IMR-90 (cell line): ENCODE measurements at regions not wholly inside any gene's neighbourhood (a gene's known extent, or its start where the extent isn't known, plus 50 kb on each side); places are given as distances from the start of the nearest gene placed in this dataset.

Experiments used
- ATAC-seq: fragments of 200-7000 bp; cut with Tn5 transposase; 2 replicates; pipeline ENCODE4 v1.9.1; 2020; ENCODE audit warnings: low read depth, mild to moderate bottlenecking, moderate library complexity
- BruUV-seq: library from RNA; stranded (reverse); fragments of 400-500 nt; replicated peaks from 2 replicates; lab custom pipeline; 2021; lab: Mats Ljungman, UMichigan
- CTCF ChIA-PET: fragments of 300-600 bp; formaldehyde crosslinking; extraction: SDS; loops from one replicate; lab custom pipeline; 2021; ENCODE audit warnings: antibody characterized with exemption; lab: Yijun Ruan, JAX
- POLR2A ChIA-PET: fragments of 300-600 bp; sonication (Branson Sonifier 250); formaldehyde crosslinking; loops from one replicate; lab custom pipeline; 2022; ENCODE audit warnings: antibody characterized with exemption; ENCODE audit not compliant: unreplicated experiment; lab: Charles Lee
- DNase-seq: peaks from one replicate; pipeline ENCODE4 v3.0.0; 2013
- H2AFZ ChIP-seq: replicated peaks from 2 replicates; pipeline ENCODE3; 2013; ENCODE audit warnings: low read length, mild to moderate bottlenecking; ENCODE audit not compliant: poor library complexity
- H2AK5ac ChIP-seq: 2 replicates; pipeline ENCODE4 v1.6.1; 2013; ENCODE audit warnings: low read depth, low read length, inconsistent platforms
- H2AK9ac ChIP-seq: replicated peaks from 2 replicates; pipeline ENCODE3; 2013; ENCODE audit warnings: mild to moderate bottlenecking, low read depth, low read length, moderate library complexity; ENCODE audit not compliant: poor library complexity
- H2BK120ac ChIP-seq: 2 replicates; pipeline ENCODE4 v1.6.1; 2013; ENCODE audit warnings: low read depth, low read length, inconsistent platforms
- H2BK15ac ChIP-seq: 3 replicates; pipeline ENCODE4 v1.6.1; 2013; ENCODE audit warnings: low read depth, low read length, inconsistent platforms
- H2BK20ac ChIP-seq: 2 replicates; pipeline ENCODE4 v1.6.1; 2013; ENCODE audit warnings: low read depth, mild to moderate bottlenecking, inconsistent platforms, low read length, moderate library complexity
- H2BK5ac ChIP-seq: 2 replicates; pipeline ENCODE4 v1.6.1; 2013; ENCODE audit warnings: mild to moderate bottlenecking, low read depth, low read length, inconsistent platforms; ENCODE audit not compliant: poor library complexity, severe bottlenecking
- H3K14ac ChIP-seq: replicated peaks from 2 replicates; pipeline ENCODE4 v1.6.1; 2013; ENCODE audit warnings: low read depth, low read length, inconsistent platforms
- H3K18ac ChIP-seq: 2 replicates; pipeline ENCODE4 v1.6.1; 2013; ENCODE audit warnings: low read depth, low read length, control low read depth
- H3K23ac ChIP-seq: 2 replicates; pipeline ENCODE4 v1.6.1; 2013; ENCODE audit warnings: low read depth, low read length, inconsistent platforms
- H3K27ac ChIP-seq: 2 replicates; pipeline ENCODE4 v1.5.1; 2013; ENCODE audit warnings: mild to moderate bottlenecking, control low read depth, low read length; ENCODE audit not compliant: insufficient read depth
- H3K27me3 ChIP-seq: 2 replicates; pipeline ENCODE4 v1.6.1; 2013; ENCODE audit warnings: low read length; ENCODE audit not compliant: control insufficient read depth, insufficient read depth
- H3K36me3 ChIP-seq: 2 replicates; pipeline ENCODE4 v1.6.1; 2013; ENCODE audit warnings: low read length, mixed read lengths; ENCODE audit not compliant: control insufficient read depth, insufficient read depth
- H3K4ac ChIP-seq: 2 replicates; pipeline ENCODE4 v1.6.1; 2013; ENCODE audit warnings: low read depth, low read length, inconsistent platforms
- H3K4me1 ChIP-seq: 2 replicates; pipeline ENCODE4 v1.6.1; 2013; ENCODE audit warnings: low read length, mixed read lengths; ENCODE audit not compliant: control insufficient read depth, insufficient read depth
- H3K4me2 ChIP-seq: 2 replicates; pipeline ENCODE4 v1.6.1; 2013; ENCODE audit warnings: low read depth, mild to moderate bottlenecking, control low read depth, low read length, moderate library complexity
- H3K4me3 ChIP-seq: 2 replicates; pipeline ENCODE4 v1.5.1; 2013; ENCODE audit warnings: low read depth, mild to moderate bottlenecking, control low read depth, low read length, moderate library complexity; ENCODE audit not compliant: insufficient read depth
- H3K56ac ChIP-seq: 2 replicates; pipeline ENCODE4 v1.6.1; 2013; ENCODE audit warnings: low read length, inconsistent platforms; ENCODE audit not compliant: insufficient read depth; ENCODE audit errors: extremely low read depth
- H3K79me1 ChIP-seq, 2 experiments: 2 replicates each; pipeline ENCODE4 v1.6.1; 2013; ENCODE audit warnings: low read length in 2 of 2, inconsistent platforms in 1 of 2, low read depth in 1 of 2
- H3K9ac ChIP-seq: 2 replicates; pipeline ENCODE4 v1.6.1; 2013; ENCODE audit warnings: low read depth, low read length, control low read depth
- H3K9me1 ChIP-seq: 2 replicates; pipeline ENCODE4 v1.6.1; 2013; ENCODE audit warnings: low read length, inconsistent platforms; ENCODE audit not compliant: insufficient read depth
- H3K9me3 ChIP-seq: 2 replicates; pipeline ENCODE4 v1.6.1; 2013; ENCODE audit warnings: low read length; ENCODE audit not compliant: control insufficient read depth, insufficient read depth
- H4K20me1 ChIP-seq: 2 replicates; pipeline ENCODE4 v1.6.1; 2013; ENCODE audit warnings: low read length, inconsistent platforms; ENCODE audit not compliant: insufficient read depth
- H4K5ac ChIP-seq: 2 replicates; pipeline ENCODE4 v1.6.1; 2013; ENCODE audit warnings: mild to moderate bottlenecking, low read depth, low read length, control low read depth
- H4K8ac ChIP-seq, 2 experiments: 2 replicates each; pipeline ENCODE4 v1.6.1; 2013; ENCODE audit warnings: low read depth in 2 of 2, low read length in 2 of 2, control low read depth in 1 of 2, inconsistent platforms in 1 of 2
- H4K91ac ChIP-seq: 2 replicates; pipeline ENCODE4 v1.6.1; 2013; ENCODE audit warnings: low read depth, low read length, inconsistent platforms; ENCODE audit not compliant: insufficient read depth
- ELK1 ChIP-seq: fragments of 150-350 bp; IDR thresholded peaks from 2 replicates; pipeline ENCODE4 v1.6.1; 2016; ENCODE audit warnings: low read depth, mild to moderate bottlenecking, low read length, moderate library complexity, borderline replicate concordance
- FOS ChIP-seq: fragments of 150-350 bp; IDR thresholded peaks from 2 replicates; pipeline ENCODE4 v1.6.1; 2016; ENCODE audit warnings: low read depth, low read length
- MAFK ChIP-seq: IDR thresholded peaks from 2 replicates; pipeline ENCODE4 v1.6.1; 2012; ENCODE audit warnings: low read depth, low read length, improper control_type of control experiment
- POLR2A ChIP-seq: IDR thresholded peaks from 2 replicates; pipeline ENCODE4 v1.6.1; 2012; ENCODE audit warnings: mild to moderate bottlenecking, low read depth, low read length
- SMC3 ChIP-seq: fragments of 150-350 bp; IDR thresholded peaks from 2 replicates; pipeline ENCODE4 v1.6.1; 2016; ENCODE audit warnings: low read depth, mild to moderate bottlenecking, antibody characterized with exemption, low read length, moderate library complexity
- WGBS, 2 experiments: methylation state at CpG; one replicate each; pipeline versions ENCODE4 v1.1.5 to v1.1.7; 2013; ENCODE audit warnings: missing lambda C conversion rate in 2 of 2; ENCODE audit not compliant: insufficient read length in 1 of 2; ENCODE audit errors: extremely low coverage in 2 of 2; 5-methylcytosine and 5-hydroxymethylcytosine counted together
- dilution Hi-C: fragments of 300-500 bp; cut with HindIII; formaldehyde crosslinking; loops from one replicate; pipeline ENCODE4 v1.14.3; 2018; ENCODE audit warnings: low sequenced_read_pairs; ENCODE audit not compliant: unreplicated experiment
- in situ Hi-C: fragments of 300-500 bp; cut with MboI; formaldehyde crosslinking; loops from 3 replicates; pipeline ENCODE4 v1.14.3; 2019; ENCODE audit warnings: low sequenced_read_pairs, inconsistent platforms, mixed read lengths
- intact Hi-C: fragments of 100-400 bp; cut with micrococcal nuclease; formaldehyde crosslinking; loops from 2 replicates; pipeline ENCODE4 v1.10.0; 2022

DNA sequence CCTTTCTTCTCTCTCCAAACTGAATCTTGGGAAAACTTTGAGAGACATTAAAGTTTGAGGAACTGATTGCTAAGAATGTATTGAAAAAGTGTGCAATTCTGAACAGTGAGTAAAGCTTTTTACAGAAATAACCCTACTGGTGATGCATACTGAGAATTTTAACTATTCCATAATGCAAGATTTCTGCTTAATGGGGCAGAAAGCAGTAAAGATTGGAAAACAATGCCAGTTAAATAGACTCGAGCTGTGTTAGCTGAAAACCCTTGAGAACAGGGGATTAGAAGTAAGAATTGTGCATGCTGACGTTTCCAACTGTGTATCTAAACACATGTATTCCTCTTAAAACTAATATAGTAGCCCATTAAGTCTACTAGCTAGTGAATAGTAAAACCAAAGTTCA, 1500.2 kb upstream of the PRMT6 start:
- Histone ChIP-seq H3K56ac (no peak overlapping the region), H3K9ac (no peak overlapping the region), H3K27me3 (no peaks in the 10 kb centered on the region), H3K4me1 (no peaks in the 10 kb centered on the region), H3K4me2 (no peak overlapping the region), H2AK9ac (no peak overlapping the region), H3K9me3 (0 out of 2 replicates have a peak, but pooled peaks cover 2% of the 10 kb centered on the region), H2BK5ac (no peak overlapping the region), H2AK5ac (no peak overlapping the region), H2BK15ac (no peak overlapping the region), H3K14ac (no peak overlapping the region), H3K27ac (no peak overlapping the region), H2BK120ac (no peak overlapping the region), H3K4me3 (no peak overlapping the region), H3K36me3 (no peaks in the 10 kb centered on the region), H4K5ac (no peak overlapping the region), H3K18ac (no peak overlapping the region), H4K8ac (no peak overlapping the region), H2AFZ (no peak overlapping the region), H4K91ac (no peak overlapping the region), H2BK20ac (no peak overlapping the region), H4K20me1 (no peaks in the 10 kb centered on the region), H3K4ac (no peak overlapping the region), H3K23ac (no peak overlapping the region), H3K9me1 (no peaks in the 10 kb centered on the region), H3K79me1 (no peaks in the 10 kb centered on the region)
- BruUV-seq, result no TSS peak
- ATAC-seq (no peak), DNase-seq (no peak)
- intact Hi-C loops (no loop called here), dilution Hi-C loops (no loop called here), in situ Hi-C loops (no loop called here)
- ChIA-PET POLR2A (no interaction called here), CTCF (interaction anchor here (0.6 kb wide), 1 partner anchor 14 kb away, joined by 3 read pairs; no protein-coding TSS in a partner anchor)
- WGBS, 2 experiments, result no CpG with 5 or more reads among the region's 2 CpGs
- TF ChIP-seq POLR2A (no peak), ELK1 (no peak), SMC3 (no peak), FOS (no peak), MAFK (no peak)
